ENCODE measurements at regions not wholly inside any gene's neighbourhood (a gene's known extent, or its start where the extent isn't known, plus 50 kb on each side); places are given as distances from the start of the nearest gene placed in this dataset.

GRCh38 chr16:31701734-31702133, 171.9 kb upstream of the ZNF267 start (continued):
- TF ChIP-seq PRDM15 (CRISPR knock-in tag; IDR thresholded peaks at IDR 0.05) (no peak), CHD2 (IDR thresholded peaks at IDR 0.05; ENCODE audit: borderline replicate concordance, low read depth, low read length) (no peak), USF1 (IDR thresholded peaks at IDR 0.05; ENCODE audit: borderline replicate concordance, extremely low read length, insufficient read depth, low read depth, low read length) (no peak), IRF5 (IDR thresholded peaks at IDR 0.05; ENCODE audit: borderline replicate concordance) (no peak), EZH2 (IDR thresholded peaks at IDR 0.05; ENCODE audit: borderline replicate concordance, control insufficient read depth, low read depth, low read length) (no peak), NRF1 (conservative IDR thresholded peaks at IDR 0.05; ENCODE audit: low read depth, low read length) (no peak), TBL1XR1 (IDR thresholded peaks at IDR 0.05; ENCODE audit: low read depth, low read length) (no peak), CREB1 (IDR thresholded peaks at IDR 0.05; ENCODE audit: low read depth) (no peak), ZBED1 (IDR thresholded peaks at IDR 0.05; ENCODE audit: borderline replicate concordance) (no peak), RELB (IDR thresholded peaks at IDR 0.05; ENCODE audit: low read depth) (no peak), PML (IDR thresholded peaks at IDR 0.05; ENCODE audit: low read length) (no peak), HDGF (IDR thresholded peaks at IDR 0.05) (no peak)

All from GM12878 (cell line).